Astrocyte (in vitro differentiated cells and primary cell): ENCODE measurements at regions not wholly inside any gene's neighbourhood (a gene's known extent, or its start where the extent isn't known, plus 50 kb on each side); places are given as distances from the start of the nearest gene placed in this dataset.
A peak's percentile ranks its signal among the peaks of the same experiment; 100 is the strongest.

Source experiments
- DNase-seq: peaks from one replicate; pipeline ENCODE4 v3.0.0-alpha.2; 2010; ENCODE audit warnings: low read depth
- FAIRE-seq: peaks from 2 replicates; lab custom pipeline; 2011; peaks lifted over from hg19 to GRCh38; lab: Jason Lieb, UNC
- H2AFZ ChIP-seq: 2 replicates; pipeline ENCODE4 v1.6.0; 2012; ENCODE audit warnings: low read depth, low read length, inconsistent platforms
- H3K27ac ChIP-seq: 2 replicates; pipeline ENCODE4 v1.5.1; 2011; ENCODE audit warnings: low read depth, low read length, inconsistent platforms
- H3K27me3 ChIP-seq: 2 replicates; pipeline ENCODE4 v1.6.0; 2011; ENCODE audit warnings: low read length, inconsistent platforms; ENCODE audit not compliant: insufficient read depth
- H3K36me3 ChIP-seq: 2 replicates; pipeline ENCODE4 v1.5.1; 2011; ENCODE audit warnings: low read length, inconsistent platforms; ENCODE audit not compliant: insufficient read depth
- H3K4me1 ChIP-seq: 2 replicates; pipeline ENCODE4 v1.5.1; 2011; ENCODE audit warnings: low read length, inconsistent platforms; ENCODE audit not compliant: insufficient read depth
- H3K4me2 ChIP-seq: 2 replicates; pipeline ENCODE4 v1.6.0; 2012; ENCODE audit warnings: low read length, inconsistent platforms
- H3K4me3 ChIP-seq: 2 replicates; pipeline ENCODE4 v1.5.1; 2011; ENCODE audit warnings: low read depth, mild to moderate bottlenecking, low read length, inconsistent platforms; ENCODE audit not compliant: insufficient read depth
- H3K79me2 ChIP-seq: 2 replicates; pipeline ENCODE4 v1.6.0; 2012; ENCODE audit warnings: mild to moderate bottlenecking, low read length, inconsistent platforms; ENCODE audit not compliant: insufficient read depth
- H3K9ac ChIP-seq: 2 replicates; pipeline ENCODE4 v1.6.0; 2012; ENCODE audit warnings: mild to moderate bottlenecking, low read length, inconsistent platforms
- H3K9me3 ChIP-seq: 2 replicates; pipeline ENCODE4 v1.5.1; 2012; ENCODE audit warnings: low read depth, mild to moderate bottlenecking, low read length, inconsistent platforms; ENCODE audit not compliant: insufficient read depth
- H4K20me1 ChIP-seq: 2 replicates; pipeline ENCODE4 v1.6.0; 2012; ENCODE audit warnings: low read length, inconsistent platforms; ENCODE audit not compliant: insufficient read depth
- H3K27ac Mint-ChIP-seq: one replicate; pipeline ENCODE4 v1.8.0; 2021; ENCODE audit warnings: mild to moderate bottlenecking, mixed read lengths; ENCODE audit not compliant: unreplicated experiment
- H3K27me3 Mint-ChIP-seq: one replicate; pipeline ENCODE4 v1.8.0; 2021; ENCODE audit warnings: low read depth, mixed read lengths; ENCODE audit not compliant: unreplicated experiment
- H3K36me3 Mint-ChIP-seq: one replicate; pipeline ENCODE4 v1.8.0; 2021; ENCODE audit warnings: low read depth, mixed read lengths; ENCODE audit not compliant: unreplicated experiment
- H3K4me1 Mint-ChIP-seq: one replicate; pipeline ENCODE4 v1.8.0; 2021; ENCODE audit warnings: low read depth, mixed read lengths; ENCODE audit not compliant: unreplicated experiment
- H3K4me3 Mint-ChIP-seq: one replicate; pipeline ENCODE4 v1.8.0; 2021; ENCODE audit warnings: mild to moderate bottlenecking, moderate library complexity, mixed read lengths; ENCODE audit not compliant: unreplicated experiment
- H3K9me3 Mint-ChIP-seq: one replicate; pipeline ENCODE4 v1.8.0; 2021; ENCODE audit warnings: mild to moderate bottlenecking, mixed read lengths; ENCODE audit not compliant: unreplicated experiment
- CTCF ChIP-seq: IDR thresholded peaks from 2 replicates; pipeline ENCODE4 v1.5.1; 2011; ENCODE audit warnings: low read depth, mild to moderate bottlenecking, inconsistent platforms, low read length, moderate library complexity; ENCODE audit not compliant: insufficient read depth
- EZH2 ChIP-seq: IDR thresholded peaks from 2 replicates; pipeline ENCODE4 v1.6.1; 2012; ENCODE audit warnings: mild to moderate bottlenecking, low read length, inconsistent platforms; ENCODE audit not compliant: insufficient read depth

- no peaks in the 10 kb centered on the region for H3K4me1 Mint-ChIP-seq
- Histone ChIP-seq H2AFZ (no peak overlapping the region), H3K79me2 (no peaks in the 10 kb centered on the region), H3K4me3 (no peak overlapping the region), H3K27ac (no peak overlapping the region), H3K4me1 (no peaks in the 10 kb centered on the region), H3K36me3 (no peaks in the 10 kb centered on the region), H3K4me2 (no peak overlapping the region), H3K27me3 (no peaks in the 10 kb centered on the region), H3K9ac (no peak overlapping the region), H4K20me1 (no peaks in the 10 kb centered on the region), H3K9me3 (no peaks in the 10 kb centered on the region)
- DNase-seq = no peak
- no peak for FAIRE-seq
- TF ChIP-seq CTCF (no peak), EZH2 (no peak)
- no peak overlapping the region for H3K27ac Mint-ChIP-seq
- H3K27me3 Mint-ChIP-seq = no peaks in the 10 kb centered on the region
- no peaks in the 10 kb centered on the region for H3K36me3 Mint-ChIP-seq
- H3K4me3 Mint-ChIP-seq = no peak overlapping the region
- H3K9me3 Mint-ChIP-seq = peaks cover 9% of the 10 kb centered on the region
Observed at GRCh38 chr17:427327-427726, 74.7 kb upstream of the RPH3AL start.

GRCh38 chr17:422196-422930, 69.8 kb upstream of the RPH3AL start:
- H4K20me1 ChIP-seq = no peaks in the 10 kb centered on the region
- no peak overlapping the region for H3K4me2 ChIP-seq
- no peaks in the 10 kb centered on the region for H3K4me1 Mint-ChIP-seq
- H3K4me1 ChIP-seq = no peaks in the 10 kb centered on the region
- no peaks in the 10 kb centered on the region for H3K36me3 ChIP-seq
- H3K4me3 Mint-ChIP-seq = no peak overlapping the region
- H3K27me3 ChIP-seq = no peaks in the 10 kb centered on the region
- no peaks in the 10 kb centered on the region for H3K9me3 ChIP-seq
- TF ChIP-seq EZH2 (no peak), CTCF (no peak)
- H3K79me2 ChIP-seq = no peaks in the 10 kb centered on the region
- H2AFZ ChIP-seq = no peak overlapping the region
- H3K27me3 Mint-ChIP-seq = peaks cover 4% of the 10 kb centered on the region
- H3K27ac ChIP-seq = no peak overlapping the region
- no peak for FAIRE-seq
- no peak overlapping the region for H3K4me3 ChIP-seq
- DNase-seq = no peak
- H3K36me3 Mint-ChIP-seq = no peaks in the 10 kb centered on the region
- peaks cover 5% of the 10 kb centered on the region for H3K9me3 Mint-ChIP-seq
- no peak overlapping the region for H3K9ac ChIP-seq
- H3K27ac Mint-ChIP-seq = no peak overlapping the region

DNA sequence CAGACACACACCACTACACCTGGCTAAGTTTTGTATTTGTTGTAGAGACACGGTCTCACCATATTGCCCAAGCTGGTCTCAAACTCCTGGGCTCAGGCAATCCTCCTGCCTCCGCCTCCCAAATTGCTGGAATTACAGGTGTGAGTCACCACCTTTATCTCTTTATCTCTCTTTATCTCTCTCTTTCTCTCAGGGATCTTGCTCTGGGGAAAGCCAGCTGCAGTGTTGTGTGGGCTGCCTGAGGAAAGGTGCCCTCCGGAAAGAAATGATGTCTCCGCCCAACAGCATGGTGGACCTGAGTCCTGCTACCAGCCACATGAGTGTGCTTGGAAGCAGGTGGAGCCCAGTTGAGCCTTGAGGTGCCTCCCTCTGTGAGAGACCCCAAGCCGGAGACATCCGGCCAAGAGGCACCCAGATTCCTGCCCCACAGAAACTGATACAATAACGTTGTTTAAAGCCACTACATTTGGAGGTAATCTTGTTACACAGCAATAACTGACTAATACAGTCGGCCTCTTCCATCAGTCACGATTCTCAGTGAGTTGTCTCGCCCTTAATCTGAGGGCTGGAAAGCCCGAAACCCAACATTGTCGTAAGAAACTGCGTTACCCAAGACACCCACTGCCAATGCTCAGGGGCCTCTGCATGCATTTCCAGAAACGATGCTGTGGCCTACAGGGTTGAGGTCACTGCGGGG, 68.0 kb upstream of the RPH3AL start:
- TF ChIP-seq EZH2 (no peak), CTCF (no peak)
- H3K79me2 ChIP-seq = no peaks in the 10 kb centered on the region
- Mint-ChIP-seq H3K4me3 (peak overlapping the region; percentile 41), H3K9me3 (peaks cover 2% of the 10 kb centered on the region), H3K4me1 (no peaks in the 10 kb centered on the region), H3K27ac (no peak overlapping the region), H3K27me3 (peaks cover 4% of the 10 kb centered on the region), H3K36me3 (no peaks in the 10 kb centered on the region)
- no peak for FAIRE-seq
- H4K20me1 ChIP-seq = no peaks in the 10 kb centered on the region
- no peaks in the 10 kb centered on the region for H3K9me3 ChIP-seq
- no peak overlapping the region for H3K4me2 ChIP-seq
- no peaks in the 10 kb centered on the region for H3K27me3 ChIP-seq
- H3K4me1 ChIP-seq = no peaks in the 10 kb centered on the region
- H3K4me3 ChIP-seq = no peak overlapping the region
- no peaks in the 10 kb centered on the region for H3K36me3 ChIP-seq
- no peak overlapping the region for H3K27ac ChIP-seq
- H2AFZ ChIP-seq = no peak overlapping the region
- DNase-seq = no peak
- H3K9ac ChIP-seq = no peak overlapping the region
